ENCODE measurements at regions not wholly inside any gene's neighbourhood (a gene's known extent, or its start where the extent isn't known, plus 50 kb on each side); places are given as distances from the start of the nearest gene placed in this dataset.

GRCh38 chr6:137989664-137990063 lies 117.6 kb downstream of the PERP start:
- TF ChIP-seq POLR2AphosphoS5 (IDR thresholded peaks at IDR 0.05; ENCODE audit: low read depth, low read length): no peak
- TF ChIP-seq CTCF (IDR thresholded peaks at IDR 0.05): no peak
- TF ChIP-seq REST (IDR thresholded peaks at IDR 0.05; ENCODE audit: insufficient read depth in 1 of 2, low read depth in 2 of 2, low read length in 1 of 2): no peak

Data from Panc1 (cell line).